Panc1 (cell line): ENCODE measurements at regions not wholly inside any gene's neighbourhood (a gene's known extent, or its start where the extent isn't known, plus 50 kb on each side); places are given as distances from the start of the nearest gene placed in this dataset.

ENCODE experiments used
- SIN3A ChIP-seq: IDR thresholded peaks from 2 replicates; pipeline ENCODE4 v1.6.1; 2012; ENCODE audit warnings: low read depth, mild to moderate bottlenecking, low read length, moderate library complexity, borderline replicate concordance; ENCODE audit not compliant: insufficient read depth
- TCF7L2 ChIP-seq: IDR thresholded peaks from 2 replicates; pipeline ENCODE4 v1.6.1; 2011; ENCODE audit warnings: mild to moderate bottlenecking, low read depth, low read length, inconsistent platforms
- TF ChIP-seq, protein P1 (sequence below): fragments of 450-650 bp; IDR thresholded peaks from 2 replicates; pipeline ENCODE4 v1.5.1; 2017; ENCODE audit warnings: mild to moderate bottlenecking

DNA sequence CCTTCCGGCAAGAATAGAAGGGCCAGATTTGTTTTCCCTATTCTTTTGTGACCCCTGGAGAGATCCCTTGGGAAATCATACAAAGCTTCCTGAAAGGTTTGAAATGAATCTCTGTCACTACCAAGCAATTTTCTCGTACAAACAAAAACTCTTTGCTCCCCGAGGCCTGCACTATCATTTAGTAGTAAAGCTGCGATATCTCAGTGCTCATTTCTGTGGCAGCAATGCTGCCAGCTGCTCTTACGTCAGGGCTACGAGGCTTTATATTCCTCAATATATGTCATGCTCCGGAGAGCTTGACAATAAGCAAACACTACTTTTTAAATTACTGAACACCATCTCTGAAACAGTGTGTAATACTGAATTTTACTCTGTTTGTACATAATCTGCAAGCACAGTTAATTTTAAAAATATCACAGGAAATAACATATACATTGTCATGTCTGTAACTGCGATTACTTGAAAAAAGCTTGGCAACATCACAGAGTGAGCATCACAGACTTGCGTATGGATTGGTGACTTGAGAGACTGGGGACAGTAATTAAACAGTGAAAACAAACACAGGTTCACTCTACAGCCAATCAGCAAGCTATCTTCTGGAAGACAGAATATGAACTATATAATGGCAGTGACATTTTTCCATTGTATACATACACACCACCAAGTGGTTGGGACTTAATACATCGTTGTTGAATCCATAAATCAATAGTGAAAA, 403.3 kb upstream of the NETO1 start:
- TF ChIP-seq SIN3A (no peak), TCF7L2 (no peak)
- TF ChIP-seq, protein P1, sequence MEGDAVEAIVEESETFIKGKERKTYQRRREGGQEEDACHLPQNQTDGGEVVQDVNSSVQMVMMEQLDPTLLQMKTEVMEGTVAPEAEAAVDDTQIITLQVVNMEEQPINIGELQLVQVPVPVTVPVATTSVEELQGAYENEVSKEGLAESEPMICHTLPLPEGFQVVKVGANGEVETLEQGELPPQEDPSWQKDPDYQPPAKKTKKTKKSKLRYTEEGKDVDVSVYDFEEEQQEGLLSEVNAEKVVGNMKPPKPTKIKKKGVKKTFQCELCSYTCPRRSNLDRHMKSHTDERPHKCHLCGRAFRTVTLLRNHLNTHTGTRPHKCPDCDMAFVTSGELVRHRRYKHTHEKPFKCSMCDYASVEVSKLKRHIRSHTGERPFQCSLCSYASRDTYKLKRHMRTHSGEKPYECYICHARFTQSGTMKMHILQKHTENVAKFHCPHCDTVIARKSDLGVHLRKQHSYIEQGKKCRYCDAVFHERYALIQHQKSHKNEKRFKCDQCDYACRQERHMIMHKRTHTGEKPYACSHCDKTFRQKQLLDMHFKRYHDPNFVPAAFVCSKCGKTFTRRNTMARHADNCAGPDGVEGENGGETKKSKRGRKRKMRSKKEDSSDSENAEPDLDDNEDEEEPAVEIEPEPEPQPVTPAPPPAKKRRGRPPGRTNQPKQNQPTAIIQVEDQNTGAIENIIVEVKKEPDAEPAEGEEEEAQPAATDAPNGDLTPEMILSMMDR: no peak
